Fibroblast of pulmonary artery (primary cell): ENCODE measurements at regions not wholly inside any gene's neighbourhood (a gene's known extent, or its start where the extent isn't known, plus 50 kb on each side); places are given as distances from the start of the nearest gene placed in this dataset.

Source experiments
- DNase-seq: peaks from one replicate; pipeline ENCODE4 v3.0.0-alpha.2; 2010; ENCODE audit warnings: low read depth
- H3K4me3 ChIP-seq: replicated peaks from 2 replicates; pipeline ENCODE4 v1.5.1; 2011; ENCODE audit warnings: low read depth, mild to moderate bottlenecking, control low read depth, low read length, moderate library complexity
- CTCF ChIP-seq: IDR thresholded peaks from 2 replicates; pipeline ENCODE4 v1.5.1; 2011; ENCODE audit warnings: mild to moderate bottlenecking, control low read depth, low read length, inconsistent platforms; ENCODE audit errors: missing control alignments

GRCh38 chr12:75953312-75953906, 78.2 kb downstream of the PHLDA1 start:
- no peak for TF ChIP-seq CTCF
- no peak overlapping the region for H3K4me3 ChIP-seq
- DNase-seq = peak; percentile 50

- no peak overlapping the region for H3K4me3 ChIP-seq
- no peak for TF ChIP-seq CTCF
- DNase-seq = no peak
Measured at GRCh38 chr12:75951399-75952278, 79.9 kb downstream of the PHLDA1 start.

- no peak for DNase-seq
- no peak for TF ChIP-seq CTCF
- H3K4me3 ChIP-seq = no peak overlapping the region
Measured at GRCh38 chr12:75947156-75947723, 84.3 kb downstream of the PHLDA1 start.

- TF ChIP-seq CTCF = no peak
- DNase-seq = no peak
- no peak overlapping the region for H3K4me3 ChIP-seq
Measured at GRCh38 chr12:75945581-75945980, 86.0 kb downstream of the PHLDA1 start.

- TF ChIP-seq CTCF = no peak
- DNase-seq = no peak
- no peak overlapping the region for H3K4me3 ChIP-seq
Measured at GRCh38 chr12:75944905-75945432, 86.6 kb downstream of the PHLDA1 start.

GRCh38 chr12:75944097-75944904, 87.3 kb downstream of the PHLDA1 start:
- TF ChIP-seq CTCF = no peak
- DNase-seq = peak; percentile 92
- no peak overlapping the region for H3K4me3 ChIP-seq
